NB4 (cell line): ENCODE measurements at regions not wholly inside any gene's neighbourhood (a gene's known extent, or its start where the extent isn't known, plus 50 kb on each side); places are given as distances from the start of the nearest gene placed in this dataset.

Source experiments
- DNase-seq: peaks from one replicate; pipeline ENCODE4 v3.0.0; 2010; ENCODE audit warnings: low read depth
- H3K4me3 ChIP-seq: one replicate; pipeline ENCODE4 v1.5.1; 2011; ENCODE audit warnings: mild to moderate bottlenecking, low read depth, low read length, moderate library complexity
- MYC ChIP-seq: IDR thresholded peaks from 2 replicates; pipeline ENCODE4 v1.6.1; 2011; ENCODE audit warnings: low read depth, low read length
- POLR2A ChIP-seq: IDR thresholded peaks from 2 replicates; pipeline ENCODE4 v1.6.1; 2011; ENCODE audit warnings: mild to moderate bottlenecking; ENCODE audit not compliant: insufficient read length; ENCODE audit errors: extremely low read depth
- TF ChIP-seq, protein P1 (sequence below): IDR thresholded peaks from one replicate; pipeline ENCODE4 v1.5.1; 2012; ENCODE audit warnings: low read depth, low read length
- TF ChIP-seq, protein P2 (sequence below): IDR thresholded peaks from 2 replicates; pipeline ENCODE4 v1.6.1; 2011; ENCODE audit warnings: low read depth, low read length

DNA sequence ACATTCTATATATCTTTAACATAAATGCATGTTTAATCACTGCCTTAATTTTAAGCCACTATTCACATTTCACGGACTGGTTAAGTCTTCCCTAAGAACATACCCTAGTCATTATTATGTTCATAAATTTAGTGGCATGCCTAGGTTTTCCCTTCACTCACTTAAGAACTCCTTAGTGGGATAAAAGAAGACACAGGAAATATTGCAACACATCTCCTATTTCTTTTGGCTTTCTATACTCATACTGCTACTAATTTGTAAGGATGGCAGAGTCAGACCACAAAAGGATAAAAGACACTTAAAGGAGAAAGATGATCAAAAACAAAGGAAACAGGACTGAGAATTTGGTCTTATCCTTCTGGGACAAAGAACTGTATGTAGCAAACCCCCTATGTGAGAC, 951.4 kb downstream of the SORCS3 start:
- DNase-seq, result no peak

DNA sequence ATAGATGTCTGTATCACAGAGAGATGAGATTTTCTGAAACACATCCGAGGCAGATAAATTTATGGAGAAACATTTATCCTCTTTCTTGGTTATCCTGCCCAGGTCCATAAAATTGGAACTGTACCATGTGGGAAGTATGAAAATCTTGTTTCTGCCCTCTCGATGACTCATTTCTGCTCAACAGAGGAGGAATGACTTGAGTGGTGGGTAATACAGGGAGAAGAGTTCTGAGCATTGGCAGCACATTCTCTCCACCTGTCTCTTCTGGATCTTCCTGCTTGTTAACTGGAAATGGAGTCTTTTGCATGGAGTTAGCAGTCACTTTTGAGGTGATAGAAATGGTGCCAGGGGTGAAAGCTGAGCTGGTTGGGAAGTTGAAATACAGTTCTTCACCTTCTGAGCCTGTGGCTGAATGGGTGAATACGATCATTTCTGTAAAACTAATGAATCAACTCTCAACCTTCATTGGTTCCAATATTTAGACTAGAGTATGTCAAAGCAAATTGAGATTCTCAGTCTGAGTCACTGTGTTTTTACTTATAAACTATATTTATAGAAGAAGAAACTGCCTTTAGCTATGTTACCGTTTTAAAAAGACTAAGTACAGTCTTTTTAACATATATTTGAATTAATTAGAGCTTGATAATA, 945.5 kb downstream of the SORCS3 start:
- DNase-seq, result no peak
- no peak for TF ChIP-seq POLR2A
- no peak for TF ChIP-seq MYC
- TF ChIP-seq, protein P1, sequence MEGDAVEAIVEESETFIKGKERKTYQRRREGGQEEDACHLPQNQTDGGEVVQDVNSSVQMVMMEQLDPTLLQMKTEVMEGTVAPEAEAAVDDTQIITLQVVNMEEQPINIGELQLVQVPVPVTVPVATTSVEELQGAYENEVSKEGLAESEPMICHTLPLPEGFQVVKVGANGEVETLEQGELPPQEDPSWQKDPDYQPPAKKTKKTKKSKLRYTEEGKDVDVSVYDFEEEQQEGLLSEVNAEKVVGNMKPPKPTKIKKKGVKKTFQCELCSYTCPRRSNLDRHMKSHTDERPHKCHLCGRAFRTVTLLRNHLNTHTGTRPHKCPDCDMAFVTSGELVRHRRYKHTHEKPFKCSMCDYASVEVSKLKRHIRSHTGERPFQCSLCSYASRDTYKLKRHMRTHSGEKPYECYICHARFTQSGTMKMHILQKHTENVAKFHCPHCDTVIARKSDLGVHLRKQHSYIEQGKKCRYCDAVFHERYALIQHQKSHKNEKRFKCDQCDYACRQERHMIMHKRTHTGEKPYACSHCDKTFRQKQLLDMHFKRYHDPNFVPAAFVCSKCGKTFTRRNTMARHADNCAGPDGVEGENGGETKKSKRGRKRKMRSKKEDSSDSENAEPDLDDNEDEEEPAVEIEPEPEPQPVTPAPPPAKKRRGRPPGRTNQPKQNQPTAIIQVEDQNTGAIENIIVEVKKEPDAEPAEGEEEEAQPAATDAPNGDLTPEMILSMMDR, result no peak
- TF ChIP-seq, protein P2, sequence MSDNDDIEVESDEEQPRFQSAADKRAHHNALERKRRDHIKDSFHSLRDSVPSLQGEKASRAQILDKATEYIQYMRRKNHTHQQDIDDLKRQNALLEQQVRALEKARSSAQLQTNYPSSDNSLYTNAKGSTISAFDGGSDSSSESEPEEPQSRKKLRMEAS, result no peak
- H3K4me3 ChIP-seq, result no peak overlapping the region

More for the DNA sequence above, 951.4 kb downstream of the SORCS3 start:
- H3K4me3 ChIP-seq, result no peak overlapping the region
- no peak for TF ChIP-seq POLR2A
- TF ChIP-seq MYC, result no peak
- TF ChIP-seq, protein P2, result no peak
- TF ChIP-seq, protein P1, result no peak

DNA sequence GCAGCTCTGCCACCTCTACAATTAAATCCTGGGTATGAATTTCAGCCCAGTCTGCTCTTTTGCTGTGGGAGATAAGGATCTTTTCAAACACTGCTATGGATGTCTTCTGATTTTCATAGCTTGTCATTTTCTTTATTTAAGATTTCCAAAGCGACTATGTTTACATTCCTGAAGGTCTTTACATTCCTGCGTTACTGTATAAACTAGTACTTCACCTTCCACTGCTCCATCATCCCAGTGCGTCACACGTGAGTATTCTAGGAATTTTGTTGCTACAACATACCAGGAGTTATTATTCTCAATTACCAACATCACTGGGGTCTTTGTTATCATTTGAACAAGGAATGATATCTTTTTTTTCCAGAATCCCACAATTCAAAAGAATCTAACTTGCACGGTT, 944.7 kb downstream of the SORCS3 start:
- TF ChIP-seq MYC (no peak), POLR2A (no peak)
- TF ChIP-seq, protein P1, result no peak
- TF ChIP-seq, protein P2, result no peak
- no peak overlapping the region for H3K4me3 ChIP-seq
- DNase-seq, result no peak

DNA sequence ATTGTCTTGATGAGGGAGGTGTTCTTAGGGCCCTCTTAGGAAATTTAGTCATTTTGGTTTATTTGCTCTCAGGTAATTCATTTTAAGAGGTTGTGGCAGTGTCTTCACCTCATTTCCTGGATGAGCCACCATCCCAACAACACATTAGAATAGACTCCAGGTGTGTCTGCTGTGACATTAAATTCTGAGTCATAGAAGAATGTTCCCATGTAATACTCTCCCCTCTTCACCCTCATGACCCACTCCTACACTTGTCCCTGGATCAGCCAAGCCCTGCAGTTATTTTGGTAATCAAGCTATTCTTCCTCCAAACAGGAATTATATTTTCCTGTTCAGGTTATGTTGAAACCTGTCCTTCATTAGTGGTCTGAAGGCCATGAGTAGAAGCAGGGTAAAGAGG, 944.1 kb downstream of the SORCS3 start:
- TF ChIP-seq, protein P2, result no peak
- TF ChIP-seq, protein P1, result no peak
- no peak for TF ChIP-seq POLR2A
- no peak for TF ChIP-seq MYC
- no peak for DNase-seq
- no peak overlapping the region for H3K4me3 ChIP-seq

- no peak overlapping the region for H3K4me3 ChIP-seq
- no peak for DNase-seq
- no peak for TF ChIP-seq MYC
Measured at GRCh38 chr10:105579112-105579511, 938.0 kb downstream of the SORCS3 start.

- DNase-seq, result no peak
- no peak overlapping the region for H3K4me3 ChIP-seq
- TF ChIP-seq MYC (no peak), POLR2A (no peak)
- TF ChIP-seq, protein P2, result no peak
- TF ChIP-seq, protein P1, result no peak
Measured at GRCh38 chr10:105577865-105578607, 936.9 kb downstream of the SORCS3 start.
